AG04449 (cell line): ENCODE measurements at regions not wholly inside any gene's neighbourhood (a gene's known extent, or its start where the extent isn't known, plus 50 kb on each side); places are given as distances from the start of the nearest gene placed in this dataset.

ENCODE experiments used
- CTCF ChIA-PET: fragments of 350-600 bp; formaldehyde crosslinking; extraction: SDS; loops from one replicate; lab custom pipeline; 2021; ENCODE audit warnings: antibody characterized with exemption; lab: Yijun Ruan, JAX
- POLR2A ChIA-PET: fragments of 400-600, 350-600 bp; formaldehyde crosslinking; extraction: SDS; loops from one replicate; lab custom pipeline; 2020; ENCODE audit warnings: antibody characterized with exemption, inconsistent platforms; lab: Yijun Ruan, JAX
- DNase-seq: peaks from one replicate; pipeline ENCODE4 v3.0.0-alpha.2; 2010; ENCODE audit warnings: low read depth, low spot score
- H3K4me3 ChIP-seq: 2 replicates; pipeline ENCODE4 v1.5.1; 2011; ENCODE audit warnings: low read depth, mild to moderate bottlenecking, control low read depth, low read length
- CTCF ChIP-seq: IDR thresholded peaks from one replicate; pipeline ENCODE4 v1.5.1; 2011; ENCODE audit warnings: mild to moderate bottlenecking, moderate library complexity, low read length, control low read depth, inconsistent platforms; ENCODE audit not compliant: insufficient read depth; ENCODE audit errors: missing control alignments

GRCh38 chr20:55696520-55696919 lies 308.8 kb downstream of the CBLN4 start:
- DNase-seq = no peak
- no peak for TF ChIP-seq CTCF
- ChIA-PET CTCF (no interaction called here), POLR2A (no interaction called here)
- no peak overlapping the region for H3K4me3 ChIP-seq

GRCh38 chr20:55693641-55694040 lies 311.7 kb downstream of the CBLN4 start:
- CTCF ChIA-PET = no interaction called here
- POLR2A ChIA-PET = no interaction called here
- no peak overlapping the region for H3K4me3 ChIP-seq
- DNase-seq = no peak
- TF ChIP-seq CTCF = no peak

DNA sequence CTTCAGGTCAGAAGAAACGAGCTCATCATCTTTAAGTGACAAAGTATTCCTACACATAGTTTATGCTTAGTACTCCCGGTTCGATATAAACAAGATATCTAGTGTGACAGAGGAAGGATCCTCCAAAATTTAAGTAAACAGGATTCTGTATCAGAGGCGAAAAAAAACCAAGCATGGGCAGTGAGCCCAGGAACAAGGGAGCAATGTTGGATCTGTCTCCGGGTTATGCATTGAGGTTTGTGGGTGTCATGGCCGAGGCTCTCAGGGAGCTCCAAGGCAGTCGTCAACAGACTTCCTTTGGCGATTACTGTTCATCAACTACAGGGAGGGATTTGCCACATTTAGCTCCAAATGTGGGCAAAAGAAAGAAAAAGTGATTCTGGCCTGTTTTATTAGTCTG lies 319.5 kb downstream of the CBLN4 start:
- POLR2A ChIA-PET = no interaction called here

DNA sequence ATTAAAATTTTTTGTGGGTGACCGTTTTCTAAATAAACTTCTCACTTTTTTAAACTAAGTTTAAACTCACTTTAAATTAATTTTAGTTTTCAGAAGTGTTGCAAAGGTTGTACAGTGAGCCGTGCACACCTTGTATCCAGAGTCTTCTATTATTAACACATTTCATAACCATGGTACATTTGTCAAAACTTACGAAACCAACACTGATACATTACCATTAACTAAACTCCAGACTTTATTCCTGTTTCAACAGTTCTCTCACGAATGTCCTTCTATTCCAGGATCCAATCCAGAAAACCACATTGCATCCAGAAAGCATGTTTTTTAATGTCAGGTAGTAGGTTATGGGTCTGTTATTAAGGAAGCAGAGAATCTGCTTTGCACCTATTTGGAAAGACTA lies 319.9 kb downstream of the CBLN4 start:
- no peak for TF ChIP-seq CTCF
- ChIA-PET POLR2A (no interaction called here), CTCF (no interaction called here)
- no peak overlapping the region for H3K4me3 ChIP-seq
- no peak for DNase-seq

More for the DNA sequence above, 319.5 kb downstream of the CBLN4 start:
- TF ChIP-seq CTCF = no peak
- DNase-seq = no peak
- CTCF ChIA-PET = no interaction called here
- H3K4me3 ChIP-seq = no peak overlapping the region

DNA sequence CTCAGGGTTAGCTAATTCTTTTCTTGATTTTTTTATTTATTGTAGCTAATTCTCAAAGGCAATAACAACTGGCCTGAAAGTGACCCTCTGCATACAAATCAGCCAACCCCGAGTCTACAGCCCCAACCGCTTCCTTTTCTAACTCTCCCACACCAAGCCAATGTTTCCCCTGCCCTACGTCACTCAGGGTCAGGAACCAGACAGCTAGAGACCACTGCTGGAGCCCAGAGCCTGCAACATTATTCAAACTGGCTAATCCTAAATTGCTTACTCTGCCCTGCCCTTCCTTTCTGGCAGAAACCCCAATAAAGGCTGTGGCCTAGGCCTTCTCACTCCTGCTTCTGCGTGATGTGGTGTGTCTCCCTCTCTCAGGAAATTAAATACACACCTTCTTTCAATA lies 320.7 kb downstream of the CBLN4 start:
- ChIA-PET CTCF (no interaction called here), POLR2A (no interaction called here)
- no peak for TF ChIP-seq CTCF
- DNase-seq = no peak
- no peak overlapping the region for H3K4me3 ChIP-seq

- POLR2A ChIA-PET = no interaction called here
- CTCF ChIA-PET = no interaction called here
- no peak for TF ChIP-seq CTCF
- no peak for DNase-seq
- no peak overlapping the region for H3K4me3 ChIP-seq
These were observed 326.2 kb downstream of the CBLN4 start for GRCh38 chr20:55678970-55679667.
